ENCODE measurements at regions not wholly inside any gene's neighbourhood (a gene's known extent, or its start where the extent isn't known, plus 50 kb on each side); places are given as distances from the start of the nearest gene placed in this dataset.

GRCh38 chr14:30240685-30241084 lies 313.0 kb upstream of the PRKD1 start:
- TF ChIP-seq CTCF (conservative IDR thresholded peaks at IDR 0.05; ENCODE audit: low read depth in 2 of 2), result no peak
- TF ChIP-seq, protein P1, sequence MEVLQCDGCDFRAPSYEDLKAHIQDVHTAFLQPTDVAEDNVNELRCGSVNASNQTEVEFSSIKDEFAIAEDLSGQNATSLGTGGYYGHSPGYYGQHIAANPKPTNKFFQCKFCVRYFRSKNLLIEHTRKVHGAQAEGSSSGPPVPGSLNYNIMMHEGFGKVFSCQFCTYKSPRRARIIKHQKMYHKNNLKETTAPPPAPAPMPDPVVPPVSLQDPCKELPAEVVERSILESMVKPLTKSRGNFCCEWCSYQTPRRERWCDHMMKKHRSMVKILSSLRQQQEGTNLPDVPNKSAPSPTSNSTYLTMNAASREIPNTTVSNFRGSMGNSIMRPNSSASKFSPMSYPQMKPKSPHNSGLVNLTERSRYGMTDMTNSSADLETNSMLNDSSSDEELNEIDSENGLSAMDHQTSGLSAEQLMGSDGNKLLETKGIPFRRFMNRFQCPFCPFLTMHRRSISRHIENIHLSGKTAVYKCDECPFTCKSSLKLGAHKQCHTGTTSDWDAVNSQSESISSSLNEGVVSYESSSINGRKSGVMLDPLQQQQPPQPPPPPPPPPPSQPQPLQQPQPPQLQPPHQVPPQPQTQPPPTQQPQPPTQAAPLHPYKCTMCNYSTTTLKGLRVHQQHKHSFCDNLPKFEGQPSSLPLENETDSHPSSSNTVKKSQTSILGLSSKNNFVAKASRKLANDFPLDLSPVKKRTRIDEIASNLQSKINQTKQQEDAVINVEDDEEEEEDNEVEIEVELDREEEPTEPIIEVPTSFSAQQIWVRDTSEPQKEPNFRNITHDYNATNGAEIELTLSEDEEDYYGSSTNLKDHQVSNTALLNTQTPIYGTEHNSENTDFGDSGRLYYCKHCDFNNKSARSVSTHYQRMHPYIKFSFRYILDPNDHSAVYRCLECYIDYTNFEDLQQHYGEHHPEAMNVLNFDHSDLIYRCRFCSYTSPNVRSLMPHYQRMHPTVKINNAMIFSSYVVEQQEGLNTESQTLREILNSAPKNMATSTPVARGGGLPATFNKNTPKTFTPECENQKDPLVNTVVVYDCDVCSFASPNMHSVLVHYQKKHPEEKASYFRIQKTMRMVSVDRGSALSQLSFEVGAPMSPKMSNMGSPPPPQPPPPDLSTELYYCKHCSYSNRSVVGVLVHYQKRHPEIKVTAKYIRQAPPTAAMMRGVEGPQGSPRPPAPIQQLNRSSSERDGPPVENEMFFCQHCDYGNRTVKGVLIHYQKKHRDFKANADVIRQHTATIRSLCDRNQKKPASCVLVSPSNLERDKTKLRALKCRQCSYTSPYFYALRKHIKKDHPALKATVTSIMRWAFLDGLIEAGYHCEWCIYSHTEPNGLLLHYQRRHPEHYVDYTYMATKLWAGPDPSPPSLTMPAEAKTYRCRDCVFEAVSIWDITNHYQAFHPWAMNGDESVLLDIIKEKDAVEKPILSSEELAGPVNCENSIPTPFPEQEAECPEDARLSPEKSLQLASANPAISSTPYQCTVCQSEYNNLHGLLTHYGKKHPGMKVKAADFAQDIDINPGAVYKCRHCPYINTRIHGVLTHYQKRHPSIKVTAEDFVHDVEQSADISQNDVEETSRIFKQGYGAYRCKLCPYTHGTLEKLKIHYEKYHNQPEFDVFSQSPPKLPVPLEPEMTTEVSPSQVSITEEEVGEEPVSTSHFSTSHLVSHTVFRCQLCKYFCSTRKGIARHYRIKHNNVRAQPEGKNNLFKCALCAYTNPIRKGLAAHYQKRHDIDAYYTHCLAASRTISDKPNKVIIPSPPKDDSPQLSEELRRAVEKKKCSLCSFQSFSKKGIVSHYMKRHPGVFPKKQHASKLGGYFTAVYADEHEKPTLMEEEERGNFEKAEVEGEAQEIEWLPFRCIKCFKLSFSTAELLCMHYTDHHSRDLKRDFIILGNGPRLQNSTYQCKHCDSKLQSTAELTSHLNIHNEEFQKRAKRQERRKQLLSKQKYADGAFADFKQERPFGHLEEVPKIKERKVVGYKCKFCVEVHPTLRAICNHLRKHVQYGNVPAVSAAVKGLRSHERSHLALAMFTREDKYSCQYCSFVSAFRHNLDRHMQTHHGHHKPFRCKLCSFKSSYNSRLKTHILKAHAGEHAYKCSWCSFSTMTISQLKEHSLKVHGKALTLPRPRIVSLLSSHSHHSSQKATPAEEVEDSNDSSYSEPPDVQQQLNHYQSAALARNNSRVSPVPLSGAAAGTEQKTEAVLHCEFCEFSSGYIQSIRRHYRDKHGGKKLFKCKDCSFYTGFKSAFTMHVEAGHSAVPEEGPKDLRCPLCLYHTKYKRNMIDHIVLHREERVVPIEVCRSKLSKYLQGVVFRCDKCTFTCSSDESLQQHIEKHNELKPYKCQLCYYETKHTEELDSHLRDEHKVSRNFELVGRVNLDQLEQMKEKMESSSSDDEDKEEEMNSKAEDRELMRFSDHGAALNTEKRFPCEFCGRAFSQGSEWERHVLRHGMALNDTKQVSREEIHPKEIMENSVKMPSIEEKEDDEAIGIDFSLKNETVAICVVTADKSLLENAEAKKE (CRISPR knock-in tag; IDR thresholded peaks at IDR 0.05), result no peak
- TF ChIP-seq, protein P2, sequence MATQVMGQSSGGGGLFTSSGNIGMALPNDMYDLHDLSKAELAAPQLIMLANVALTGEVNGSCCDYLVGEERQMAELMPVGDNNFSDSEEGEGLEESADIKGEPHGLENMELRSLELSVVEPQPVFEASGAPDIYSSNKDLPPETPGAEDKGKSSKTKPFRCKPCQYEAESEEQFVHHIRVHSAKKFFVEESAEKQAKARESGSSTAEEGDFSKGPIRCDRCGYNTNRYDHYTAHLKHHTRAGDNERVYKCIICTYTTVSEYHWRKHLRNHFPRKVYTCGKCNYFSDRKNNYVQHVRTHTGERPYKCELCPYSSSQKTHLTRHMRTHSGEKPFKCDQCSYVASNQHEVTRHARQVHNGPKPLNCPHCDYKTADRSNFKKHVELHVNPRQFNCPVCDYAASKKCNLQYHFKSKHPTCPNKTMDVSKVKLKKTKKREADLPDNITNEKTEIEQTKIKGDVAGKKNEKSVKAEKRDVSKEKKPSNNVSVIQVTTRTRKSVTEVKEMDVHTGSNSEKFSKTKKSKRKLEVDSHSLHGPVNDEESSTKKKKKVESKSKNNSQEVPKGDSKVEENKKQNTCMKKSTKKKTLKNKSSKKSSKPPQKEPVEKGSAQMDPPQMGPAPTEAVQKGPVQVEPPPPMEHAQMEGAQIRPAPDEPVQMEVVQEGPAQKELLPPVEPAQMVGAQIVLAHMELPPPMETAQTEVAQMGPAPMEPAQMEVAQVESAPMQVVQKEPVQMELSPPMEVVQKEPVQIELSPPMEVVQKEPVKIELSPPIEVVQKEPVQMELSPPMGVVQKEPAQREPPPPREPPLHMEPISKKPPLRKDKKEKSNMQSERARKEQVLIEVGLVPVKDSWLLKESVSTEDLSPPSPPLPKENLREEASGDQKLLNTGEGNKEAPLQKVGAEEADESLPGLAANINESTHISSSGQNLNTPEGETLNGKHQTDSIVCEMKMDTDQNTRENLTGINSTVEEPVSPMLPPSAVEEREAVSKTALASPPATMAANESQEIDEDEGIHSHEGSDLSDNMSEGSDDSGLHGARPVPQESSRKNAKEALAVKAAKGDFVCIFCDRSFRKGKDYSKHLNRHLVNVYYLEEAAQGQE (IDR thresholded peaks at IDR 0.05; ENCODE audit: unreplicated experiment), result no peak
- TF ChIP-seq EZH2phosphoT487 (IDR thresholded peaks at IDR 0.05; ENCODE audit: unreplicated experiment), result no peak
- TF ChIP-seq POLR2AphosphoS5 (IDR thresholded peaks at IDR 0.05; ENCODE audit: low read depth), result no peak
- no peak for TF ChIP-seq EZH2 (IDR thresholded peaks at IDR 0.05; ENCODE audit: low read depth, unreplicated experiment)

Measured in GM23338 (cell line).